GM23338 (cell line): ENCODE measurements at regions not wholly inside any gene's neighbourhood (a gene's known extent, or its start where the extent isn't known, plus 50 kb on each side); places are given as distances from the start of the nearest gene placed in this dataset.

Source experiments
- ATAC-seq: fragments of 200-7000 bp; cut with Tn5 transposase; 3 replicates; pipeline ENCODE4 v1.9.1; 2020
- DNase-seq: peaks from one replicate; pipeline ENCODE4 v3.0.0-alpha.2; 2015; ENCODE audit warnings: low spot score
- H2AFZ ChIP-seq: fragments of 200-600 bp; sonication (generic); 2 replicates; pipeline ENCODE4 v1.8.0; 2016; ENCODE audit warnings: antibody characterized with exemption, mild to moderate bottlenecking, moderate library complexity
- H3F3A ChIP-seq: fragments of 200-600 bp; sonication (generic); replicated peaks from 2 replicates; pipeline ENCODE4 v1.8.0; 2017; ENCODE audit warnings: antibody characterized with exemption, mixed run types, low read depth
- H3K27ac ChIP-seq: fragments of 200-600 bp; sonication (generic); 2 replicates; pipeline ENCODE4 v1.6.1; 2016; ENCODE audit warnings: low read depth
- H3K27me3 ChIP-seq: fragments of 200-600 bp; sonication (generic); 2 replicates; pipeline ENCODE4 v1.8.0; 2016; ENCODE audit warnings: mild to moderate bottlenecking, mixed run types, moderate library complexity; ENCODE audit not compliant: insufficient read depth
- H3K36me3 ChIP-seq: fragments of 200-600 bp; sonication (generic); 2 replicates; pipeline ENCODE4 v1.8.0; 2016; ENCODE audit warnings: mild to moderate bottlenecking; ENCODE audit not compliant: insufficient read depth
- H3K4me1 ChIP-seq: fragments of 200-600 bp; sonication (generic); 2 replicates; pipeline ENCODE4 v1.8.0; 2016; ENCODE audit warnings: mild to moderate bottlenecking, moderate library complexity; ENCODE audit not compliant: insufficient read depth
- H3K4me2 ChIP-seq: fragments of 200-600 bp; sonication (generic); 2 replicates; pipeline ENCODE4 v1.7.1; 2017; ENCODE audit warnings: mixed run types
- H3K4me3 ChIP-seq: fragments of 200-600 bp; sonication (generic); 2 replicates; pipeline ENCODE4 v1.6.1; 2016; ENCODE audit warnings: mixed run types
- H3K79me2 ChIP-seq: fragments of 200-600 bp; sonication (generic); replicated peaks from 2 replicates; pipeline ENCODE4 v1.8.0; 2017; ENCODE audit warnings: mild to moderate bottlenecking; ENCODE audit not compliant: insufficient read depth
- H3K9me2 ChIP-seq: fragments of 200-600 bp; sonication (generic); 2 replicates; pipeline ENCODE4 v1.8.0; 2017; ENCODE audit not compliant: insufficient read depth
- H4K20me1 ChIP-seq: fragments of 200-600 bp; sonication (generic); replicated peaks from 2 replicates; pipeline ENCODE4 v1.8.0; 2017; ENCODE audit warnings: mild to moderate bottlenecking; ENCODE audit not compliant: insufficient read depth
- H3K27ac Mint-ChIP-seq: 2 replicates; pipeline ENCODE4 v1.8.0; 2020; ENCODE audit warnings: inconsistent platforms, mild to moderate bottlenecking, moderate library complexity, mixed read lengths
- H3K27me3 Mint-ChIP-seq: 3 replicates; pipeline ENCODE4 v1.8.0; 2022; ENCODE audit warnings: low read depth, mild to moderate bottlenecking, moderate library complexity, mixed read lengths, inconsistent platforms; ENCODE audit not compliant: insufficient read depth, poor library complexity
- H3K36me3 Mint-ChIP-seq: 3 replicates; pipeline ENCODE4 v1.8.0; 2021; ENCODE audit warnings: low read depth, mild to moderate bottlenecking, inconsistent platforms, moderate library complexity, mixed read lengths
- H3K4me1 Mint-ChIP-seq: 3 replicates; pipeline ENCODE4 v1.8.0; 2020; ENCODE audit warnings: mild to moderate bottlenecking, inconsistent platforms, mixed read lengths
- H3K4me3 Mint-ChIP-seq: 3 replicates; pipeline ENCODE4 v1.8.0; 2021; ENCODE audit warnings: moderate library complexity, mild to moderate bottlenecking, inconsistent platforms, mixed read lengths
- H3K9me3 Mint-ChIP-seq: 3 replicates; pipeline ENCODE4 v1.8.0; 2020; ENCODE audit warnings: moderate library complexity, mild to moderate bottlenecking, inconsistent platforms, mixed read lengths
- CREB1 ChIP-seq: fragments of 250-450 bp; sonication (Bioruptor Pico); IDR thresholded peaks from 2 replicates; pipeline ENCODE4 v1.5.0; 2020; ENCODE audit warnings: low read depth, mild to moderate bottlenecking, moderate library complexity
- CTCF ChIP-seq, 2 experiments: fragments of 200-600 bp in 1 of 2; sonication (generic) in 1 of 2; conservative IDR thresholded peaks; 2 replicates each; pipeline versions ENCODE4 v1.5.1 to v1.6.1; 2016 to 2017; ENCODE audit warnings: antibody characterized with exemption in 2 of 2, low read depth in 2 of 2, mild to moderate bottlenecking in 2 of 2, moderate library complexity in 1 of 2
- ETS1 ChIP-seq: IDR thresholded peaks from 2 replicates; pipeline ENCODE4 v1.6.1; 2016; ENCODE audit warnings: antibody characterized with exemption
- EZH2 ChIP-seq: fragments of 200-600 bp; sonication (generic); IDR thresholded peaks from one replicate; pipeline ENCODE4 v1.8.0; 2017; ENCODE audit warnings: antibody characterized with exemption, mild to moderate bottlenecking, low read depth; ENCODE audit not compliant: unreplicated experiment
- EZH2phosphoT487 ChIP-seq: fragments of 200-600 bp; sonication (generic); IDR thresholded peaks from one replicate; pipeline ENCODE4 v1.8.1; 2018; ENCODE audit warnings: antibody characterized with exemption; ENCODE audit not compliant: unreplicated experiment
- JUNB ChIP-seq: IDR thresholded peaks from one replicate; pipeline ENCODE4 v1.6.1; 2016; ENCODE audit warnings: antibody characterized with exemption; ENCODE audit not compliant: unreplicated experiment
- NANOG ChIP-seq: IDR thresholded peaks from 2 replicates; pipeline ENCODE4 v1.6.1; 2016; ENCODE audit warnings: antibody characterized with exemption, borderline replicate concordance
- POLR2AphosphoS5 ChIP-seq: IDR thresholded peaks from 2 replicates; pipeline ENCODE4 v1.6.1; 2016; ENCODE audit warnings: antibody characterized with exemption, low read depth
- REST ChIP-seq: IDR thresholded peaks from one replicate; pipeline ENCODE4 v1.6.1; 2018; ENCODE audit warnings: antibody characterized with exemption; ENCODE audit not compliant: unreplicated experiment
- STAT1 ChIP-seq: IDR thresholded peaks from one replicate; pipeline ENCODE4 v1.6.1; 2016; ENCODE audit warnings: antibody characterized with exemption; ENCODE audit not compliant: unreplicated experiment
- ZNF114 ChIP-seq: fragments of 250-450 bp; sonication (Bioruptor Pico); IDR thresholded peaks from 2 replicates; pipeline ENCODE4 v1.5.0; 2020; ENCODE audit warnings: mild to moderate bottlenecking, moderate library complexity
- ZNF331 ChIP-seq: fragments of 250-450 bp; sonication (Bioruptor Pico); IDR thresholded peaks from 2 replicates; pipeline ENCODE4 v1.5.0; 2020; ENCODE audit warnings: low read depth, mild to moderate bottlenecking, moderate library complexity
- ZNF462 ChIP-seq: fragments of 250-450 bp; sonication (Bioruptor Pico); IDR thresholded peaks from 2 replicates; pipeline ENCODE4 v1.5.0; 2020; ENCODE audit warnings: mild to moderate bottlenecking, moderate library complexity

DNA sequence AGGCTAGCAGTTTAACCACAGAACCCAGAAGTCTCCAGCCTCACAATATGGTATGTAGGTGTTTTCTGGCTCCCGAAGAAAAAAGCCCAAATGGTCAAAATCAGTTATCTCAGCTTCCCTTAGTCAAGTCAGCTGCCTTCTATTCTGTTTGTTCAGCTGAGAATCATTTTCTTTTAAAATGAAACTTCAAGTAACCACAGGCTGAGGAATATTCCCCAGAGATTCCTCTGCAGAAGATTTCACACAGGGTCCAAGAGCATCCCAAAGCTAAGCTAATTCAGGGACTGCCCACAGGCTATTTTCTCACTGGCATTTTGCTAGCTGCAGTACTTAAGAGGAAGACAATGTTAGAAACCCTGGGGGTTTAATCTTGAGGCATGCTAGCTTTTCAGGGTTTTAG is 977.0 kb upstream of the CHORDC1 start:
- H3K4me1 Mint-ChIP-seq = no peaks in the 10 kb centered on the region; the same call in 2 of the 3 replicates
- TF ChIP-seq ZNF331 = no peak
- no peak for TF ChIP-seq EZH2
- no peak for TF ChIP-seq STAT1
- no peak for TF ChIP-seq CREB1 (CRISPR knock-in tag)
- TF ChIP-seq POLR2AphosphoS5 = no peak
- no peak for TF ChIP-seq ETS1
- TF ChIP-seq JUNB = no peak
- no peak for TF ChIP-seq NANOG
- TF ChIP-seq ZNF462 (CRISPR knock-in tag) = no peak
- TF ChIP-seq ZNF114 (CRISPR knock-in tag) = no peak
- no peak for TF ChIP-seq EZH2phosphoT487
- TF ChIP-seq CTCF (conservative IDR thresholded peaks at IDR 0.05; ENCODE audit: low read depth in 2 of 2) = no peak
- no peak for TF ChIP-seq REST
- Histone ChIP-seq H3K27ac (no peak overlapping the region), H3K27me3 (no peaks in the 10 kb centered on the region), H3K79me2 (no peaks in the 10 kb centered on the region), H3K4me2 (no peak overlapping the region), H3K4me3 (no peak overlapping the region), H3F3A (no peaks in the 10 kb centered on the region), H3K4me1 (no peaks in the 10 kb centered on the region), H2AFZ (peak overlapping the region; percentile 64; the same call in 1 of the 2 replicates), H3K9me2 (no peaks in the 10 kb centered on the region), H3K36me3 (no peaks in the 10 kb centered on the region), H4K20me1 (no peaks in the 10 kb centered on the region)
- no peaks in the 10 kb centered on the region for H3K27me3 Mint-ChIP-seq
- no peak overlapping the region for H3K27ac Mint-ChIP-seq
- peak; percentile 19 for DNase-seq
- H3K9me3 Mint-ChIP-seq = no peaks in the 10 kb centered on the region
- H3K4me3 Mint-ChIP-seq = no peak overlapping the region
- peak; percentile 61 for ATAC-seq
- no peaks in the 10 kb centered on the region for H3K36me3 Mint-ChIP-seq
